8988T (cell line): ENCODE measurements at regions not wholly inside any gene's neighbourhood (a gene's known extent, or its start where the extent isn't known, plus 50 kb on each side); places are given as distances from the start of the nearest gene placed in this dataset.
"Not testable (repeated sequence)": the region's sequence is repeated elsewhere in the genome, so short reads cannot be mapped to it uniquely, and the experiment has no call there.

Experiments used
- DNase-seq: peaks from one replicate; pipeline ENCODE4 v3.0.0; 2011

- no peak for DNase-seq
Measured at GRCh38 chr2:242032780-242033656, 163.5 kb downstream of the RTP5 start.

GRCh38 chr2:242034138-242034537, 164.6 kb downstream of the RTP5 start:
- DNase-seq: no peak

DNA sequence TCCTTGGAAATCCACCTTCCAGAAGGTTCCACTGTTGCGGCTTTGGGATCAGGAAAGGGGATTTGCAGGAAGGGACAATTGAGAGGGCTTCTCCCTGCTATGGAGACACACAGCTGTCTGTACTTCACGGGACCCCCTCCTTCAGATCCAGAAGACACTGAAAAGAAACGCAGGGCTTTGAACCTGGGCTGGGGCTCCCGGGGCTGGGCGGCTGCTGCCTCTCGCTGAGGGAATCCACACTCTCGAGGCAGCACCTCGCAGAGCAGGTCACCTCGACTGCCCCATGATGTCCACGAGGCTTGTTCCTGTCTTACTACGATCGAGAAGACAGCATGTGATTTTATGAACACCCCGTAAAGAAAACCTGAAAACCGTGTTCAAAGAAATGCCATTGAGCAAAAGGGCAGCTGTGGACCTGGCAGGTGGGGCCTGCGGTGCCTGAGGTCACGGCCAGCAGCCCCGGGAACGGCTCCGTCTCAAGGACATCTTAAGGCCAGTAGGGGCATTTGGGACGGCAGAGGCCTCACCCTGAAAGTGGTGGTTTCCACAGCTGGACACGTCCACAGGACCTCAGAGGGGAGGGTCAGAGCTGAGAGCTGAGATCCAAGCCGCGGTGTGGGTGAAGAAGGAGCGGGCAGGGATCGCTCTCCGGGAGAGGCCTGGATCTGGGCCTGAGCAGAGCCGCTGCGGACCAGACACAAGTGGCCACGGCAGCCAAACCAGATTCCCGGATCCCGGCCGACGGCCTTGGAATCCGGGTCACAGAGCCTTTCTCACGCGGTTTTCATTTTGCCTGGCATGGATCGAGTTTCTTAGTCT, 165.7 kb downstream of the RTP5 start:
- no peak for DNase-seq

- DNase-seq: no peak
Measured at GRCh38 chr2:242035858-242036652, 166.5 kb downstream of the RTP5 start.

GRCh38 chr2:242036653-242036950, 167.1 kb downstream of the RTP5 start:
- DNase-seq: no peak

DNA sequence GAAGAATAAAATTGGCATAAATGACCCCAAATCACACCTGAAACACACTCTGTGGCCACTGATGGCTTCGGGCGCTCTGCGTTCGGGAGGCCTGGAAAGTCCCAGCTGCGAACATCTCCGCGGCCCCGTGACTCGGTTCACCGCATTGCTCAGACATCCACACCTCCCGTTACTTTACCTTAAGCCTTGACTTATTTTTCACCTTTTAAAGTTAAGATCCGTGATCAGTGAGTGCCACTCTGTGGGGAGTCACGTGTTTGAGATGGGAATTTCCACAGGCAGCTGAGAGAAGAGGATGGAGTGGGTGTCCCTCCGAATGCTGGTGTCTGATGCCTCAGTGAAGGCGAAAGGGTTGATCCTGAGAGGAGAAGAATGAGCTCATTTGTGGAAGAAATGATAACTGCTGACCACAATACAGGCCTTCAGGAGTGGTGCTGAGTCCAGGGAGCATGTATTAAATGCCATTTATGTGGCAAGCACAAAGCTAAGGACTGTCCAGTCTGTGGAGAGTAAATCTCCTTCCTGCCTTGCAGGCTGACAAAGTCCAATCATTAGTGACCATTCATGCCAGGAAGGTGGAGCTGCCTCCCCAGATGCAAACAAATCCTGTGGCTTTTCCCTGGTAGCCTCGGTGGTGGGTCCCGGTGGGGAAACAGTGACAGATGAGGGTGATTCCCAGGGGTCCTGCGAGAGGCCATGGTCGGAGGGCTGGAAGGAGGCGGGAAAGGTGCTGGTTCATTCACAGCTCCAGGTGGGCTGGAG, 168.8 kb downstream of the RTP5 start:
- no peak for DNase-seq

DNA sequence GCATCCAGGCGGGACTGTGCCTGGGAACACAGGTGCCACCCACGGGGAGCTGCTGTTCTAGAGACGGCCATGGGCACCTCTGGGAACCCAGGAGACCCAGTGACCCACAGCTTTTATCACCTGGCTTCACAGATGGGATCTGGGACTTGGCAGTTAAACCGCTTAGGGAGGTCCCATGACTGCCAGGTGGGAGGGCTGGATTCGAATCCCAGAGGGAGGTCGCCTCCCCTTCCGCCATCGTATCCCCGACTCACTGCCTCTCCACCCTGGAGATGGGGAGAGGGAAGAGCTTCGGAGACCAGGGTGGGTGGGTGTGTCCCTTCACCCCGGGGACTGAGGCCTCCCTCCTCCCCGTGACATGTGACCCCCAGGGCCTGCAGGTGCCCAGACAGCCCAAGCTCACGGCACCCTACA, 169.4 kb downstream of the RTP5 start:
- DNase-seq: no peak

GRCh38 chr2:242040303-242040655, 170.8 kb downstream of the RTP5 start:
- no peak for DNase-seq

DNA sequence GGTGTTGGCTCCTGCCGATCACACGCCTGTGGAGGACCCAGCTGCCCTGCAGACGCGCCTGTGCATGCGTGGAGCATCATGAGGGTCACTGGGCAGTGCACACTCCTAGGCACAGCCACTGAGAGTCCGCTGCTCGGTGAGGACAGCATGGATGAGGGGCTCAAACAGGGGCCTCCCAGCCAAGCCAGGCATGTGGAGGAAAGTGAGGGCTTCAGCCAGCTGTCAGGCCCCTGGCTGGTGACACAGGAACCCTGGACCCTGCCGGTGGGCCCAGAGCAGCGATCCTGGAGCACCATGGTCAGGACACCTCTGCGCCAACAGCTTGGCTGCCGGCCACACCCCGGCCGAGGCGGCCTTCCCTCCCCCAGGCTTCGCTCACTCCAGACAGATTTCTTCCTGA, 171.2 kb downstream of the RTP5 start:
- no peak for DNase-seq

DNA sequence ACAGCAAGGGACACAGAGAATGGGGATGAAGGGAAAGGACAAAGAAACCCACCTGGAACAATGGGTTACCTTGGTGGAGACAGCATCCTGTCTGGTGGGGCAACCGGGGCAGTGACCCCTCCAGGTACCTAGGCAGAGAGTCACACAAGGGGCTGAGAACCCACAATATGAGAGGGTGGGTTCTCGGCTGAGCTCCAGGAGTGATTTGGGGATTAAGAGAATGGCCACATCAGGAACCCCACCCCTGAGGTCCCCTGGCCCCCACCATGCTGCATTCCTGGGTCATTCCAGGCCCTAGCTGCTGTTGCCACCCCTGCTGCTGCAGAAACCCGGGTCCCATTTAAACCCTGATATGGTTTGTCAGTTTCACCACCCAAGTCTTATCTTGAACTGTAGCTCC, 172.3 kb downstream of the RTP5 start:
- DNase-seq: no peak

- no peak for DNase-seq
Measured at GRCh38 chr2:242043538-242044312, 174.2 kb downstream of the RTP5 start.

GRCh38 chr2:242044313-242044590, 174.7 kb downstream of the RTP5 start:
- no peak for DNase-seq

DNA sequence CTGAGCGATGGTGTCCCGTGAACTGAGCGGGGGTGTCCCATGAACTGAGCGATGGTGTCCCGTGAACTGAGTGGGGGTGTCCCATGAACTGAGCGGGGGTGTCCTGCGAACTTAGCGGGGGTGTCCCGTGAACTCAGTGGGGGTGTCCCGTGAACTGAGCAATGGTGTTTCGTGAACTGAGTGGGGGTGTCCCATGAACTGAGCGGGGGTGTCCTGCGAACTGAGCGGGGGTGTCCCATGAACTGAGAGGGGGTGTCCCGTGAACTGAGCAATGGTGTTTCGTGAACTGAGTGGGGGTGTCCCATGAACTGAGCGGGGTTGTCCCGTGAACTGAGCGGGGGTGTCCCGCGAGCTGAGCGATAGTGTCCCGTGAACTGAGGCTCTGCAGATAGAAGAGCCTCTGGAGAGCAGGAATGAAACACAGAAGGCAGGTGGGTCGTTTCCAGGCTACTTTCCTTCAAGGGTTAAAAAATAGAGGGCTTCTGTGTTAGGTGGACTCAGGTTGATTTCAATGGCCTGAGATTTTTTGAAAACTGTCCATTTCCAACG, 176.1 kb downstream of the RTP5 start:
- DNase-seq: not testable (repeated sequence)

DNA sequence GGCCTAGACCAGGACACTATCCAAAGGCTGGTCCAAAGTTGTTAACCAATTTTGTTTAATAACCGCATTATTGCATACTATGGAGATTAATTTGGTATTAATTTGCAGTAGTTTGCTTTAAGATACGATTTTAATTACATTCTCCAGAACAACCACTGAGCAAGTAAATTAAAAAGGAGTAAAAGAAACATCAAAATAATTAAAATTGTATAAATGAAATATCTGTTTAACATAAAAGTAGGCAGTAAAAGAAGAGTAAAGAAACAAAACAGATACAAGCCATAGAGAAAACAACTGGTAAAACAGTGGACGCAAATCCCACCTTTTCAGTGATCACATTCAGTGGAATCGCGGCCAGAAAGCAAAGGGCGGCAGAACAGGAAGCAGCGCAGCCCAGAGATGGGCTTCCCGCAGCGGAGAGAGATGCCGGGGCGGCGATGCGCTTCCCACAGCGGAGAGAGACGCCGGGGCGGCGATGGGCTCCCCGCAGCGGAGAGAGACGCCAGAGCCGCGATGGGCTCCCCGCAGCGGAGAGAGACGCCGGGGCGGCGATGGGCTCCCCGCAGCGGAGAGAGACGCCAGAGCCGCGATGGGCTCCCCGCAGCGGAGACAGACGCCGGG, 176.8 kb downstream of the RTP5 start:
- no peak for DNase-seq

DNA sequence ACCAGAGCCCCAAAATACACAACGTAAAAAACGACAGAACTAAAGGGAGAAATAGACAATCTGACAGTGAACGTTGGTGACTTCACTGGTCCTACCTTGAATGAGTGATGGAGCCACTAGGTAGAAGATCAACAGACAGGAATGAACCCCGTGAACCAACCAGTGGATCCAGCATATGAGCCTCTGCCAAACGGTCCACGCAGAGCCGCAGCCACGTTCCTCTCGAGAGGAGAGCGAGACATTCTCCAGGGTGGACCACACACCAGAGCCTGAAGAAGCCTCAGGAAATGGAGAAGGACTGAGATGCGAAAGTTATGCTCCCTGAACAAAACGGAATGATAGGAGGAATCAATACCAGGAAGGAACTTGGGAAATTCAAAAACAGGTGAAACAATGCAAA, 178.4 kb downstream of the RTP5 start:
- no peak for DNase-seq

DNA sequence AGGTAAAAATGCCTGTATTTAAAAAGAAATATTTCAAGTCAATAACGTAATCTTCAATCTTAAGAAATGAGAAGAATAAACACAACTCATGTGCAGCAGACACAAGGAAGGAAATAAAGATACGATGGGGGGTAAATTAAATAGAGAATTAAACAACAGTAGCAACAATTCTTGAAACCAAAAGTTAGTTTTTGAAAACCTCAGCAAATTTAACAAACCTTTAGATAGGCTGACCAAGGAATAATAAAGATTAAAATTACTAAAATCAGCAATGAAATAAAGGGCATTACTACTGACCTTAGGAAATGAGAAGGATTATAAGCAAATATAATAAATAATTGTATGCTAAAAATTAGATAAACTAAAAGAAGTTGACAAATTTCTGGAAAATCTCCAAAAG, 178.9 kb downstream of the RTP5 start:
- DNase-seq: no peak

DNA sequence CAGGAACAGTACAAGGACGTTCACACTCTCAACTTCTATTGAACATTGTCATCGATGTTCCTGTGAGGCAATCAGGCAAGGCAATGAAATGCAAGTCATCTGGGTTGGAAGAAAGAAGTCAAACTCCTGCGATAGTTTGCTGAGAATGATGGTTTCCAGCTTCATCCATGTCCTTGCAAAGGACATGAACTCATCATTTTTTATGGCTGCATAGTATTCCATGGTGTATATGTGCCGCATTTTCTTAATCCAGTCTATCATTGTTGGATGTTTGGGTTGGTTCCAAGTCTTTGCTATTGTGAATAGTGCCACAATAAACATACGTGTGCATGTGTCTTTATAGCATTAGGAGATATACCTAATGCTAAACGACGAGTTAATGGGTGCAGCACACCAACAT, 180.0 kb downstream of the RTP5 start:
- DNase-seq: not testable (repeated sequence)

DNA sequence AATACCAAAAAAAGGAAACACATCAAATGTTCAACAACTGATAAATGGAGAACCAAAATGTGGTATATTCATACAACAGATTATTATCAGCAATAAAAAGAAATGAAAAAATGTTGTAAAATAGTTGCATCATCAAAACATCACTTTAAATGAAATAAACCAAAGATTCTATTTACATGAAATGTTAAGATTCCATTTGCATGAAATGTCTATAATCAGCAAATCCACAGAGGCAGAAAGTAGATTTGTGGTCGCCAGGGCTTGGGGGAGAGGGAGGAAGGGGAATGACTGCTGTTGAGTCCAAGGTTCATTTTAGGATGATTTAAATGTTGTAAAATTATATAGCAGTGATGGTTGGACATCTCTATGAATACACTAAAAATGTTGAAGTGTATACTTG, 181.9 kb downstream of the RTP5 start:
- no peak for DNase-seq

DNA sequence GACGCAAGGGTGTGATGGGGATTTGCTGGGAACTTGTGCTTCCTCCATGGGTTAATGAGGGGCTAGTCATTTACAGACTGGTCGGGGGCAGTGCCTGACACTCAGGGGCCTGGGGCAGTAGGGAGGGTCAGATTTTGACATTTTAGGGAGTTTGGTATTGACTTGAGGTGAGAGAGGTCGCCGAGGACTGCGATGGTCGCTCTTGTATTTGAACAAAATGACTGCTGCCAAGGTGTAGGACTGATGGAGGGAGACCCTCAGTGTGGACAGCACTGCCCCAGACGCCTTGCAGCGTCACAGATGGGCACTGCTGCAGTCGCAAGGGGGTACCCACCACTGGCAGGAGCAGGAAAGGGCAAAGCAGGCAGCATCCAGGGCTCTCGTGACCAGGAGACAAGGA, 182.9 kb downstream of the RTP5 start:
- DNase-seq: no peak

GRCh38 chr2:242053921-242054320, 184.4 kb downstream of the RTP5 start:
- DNase-seq: no peak

GRCh38 chr2:242054406-242054805, 184.9 kb downstream of the RTP5 start:
- no peak for DNase-seq
